A549 (cell line): ENCODE measurements at regions not wholly inside any gene's neighbourhood (a gene's known extent, or its start where the extent isn't known, plus 50 kb on each side); places are given as distances from the start of the nearest gene placed in this dataset.

Experiments
- ATAC-seq, 2 experiments: fragments of 200-7000 bp in 1 of 2; fragments of >200 bp in 1 of 2; cut with Nextera tagmentation in 1 of 2; cut with Tn5 transposase in 1 of 2; 3 replicates each; pipeline versions ENCODE4 v1.8.0 to v1.9.1; 2018 to 2020; ENCODE audit warnings: mild to moderate bottlenecking in 1 of 2, moderate library complexity in 1 of 2
- CTCF ChIA-PET: fragments of 300-600 bp; sonication (Branson Sonifier 250); formaldehyde crosslinking; extraction: SDS; loops from one replicate; lab custom pipeline; 2021; ENCODE audit warnings: antibody characterized with exemption, inconsistent platforms; lab: Yijun Ruan, JAX
- POLR2A ChIA-PET: fragments of 350-600 bp; formaldehyde crosslinking; extraction: SDS; loops from one replicate; lab custom pipeline; 2021; ENCODE audit warnings: antibody characterized with exemption, inconsistent platforms; lab: Yijun Ruan, JAX
- DNase-seq, 2 experiments: peaks; one replicate each; pipeline versions ENCODE4 v3.0.0 to v3.0.0-alpha.2; 2011 to 2016; ENCODE audit warnings: low read depth in 1 of 2, low spot score in 1 of 2
- FAIRE-seq: peaks from 2 replicates; lab custom pipeline; 2011; peaks lifted over from hg19 to GRCh38; lab: Jason Lieb, UNC
- H3K27ac ChIP-seq, 2 experiments: fragments of >200 bp; sonication (Bioruptor Twin); formaldehyde crosslinking; 3 replicates each; pipeline ENCODE4 v1.5.1; 2016 to 2017
- H3K4me1 ChIP-seq: fragments of >200 bp; sonication (Bioruptor Twin); formaldehyde crosslinking; 3 replicates; pipeline ENCODE4 v1.6.1; 2016
- H3K4me2 ChIP-seq: fragments of >200 bp; sonication (Bioruptor Twin); formaldehyde crosslinking; 3 replicates; pipeline ENCODE4 v1.6.1; 2016
- H3K4me3 ChIP-seq: fragments of >200 bp; sonication (Bioruptor Twin); formaldehyde crosslinking; 3 replicates; pipeline ENCODE4 v1.5.1; 2016
- H3K9me3 ChIP-seq: fragments of >200 bp; sonication (Bioruptor Twin); formaldehyde crosslinking; 3 replicates; pipeline ENCODE4 v1.6.1; 2016
- CBX2 ChIP-seq: fragments of 200-600 bp; sonication (generic); IDR thresholded peaks from 2 replicates; pipeline ENCODE4 v1.6.1; 2016; ENCODE audit warnings: low read depth, mild to moderate bottlenecking, borderline replicate concordance
- CEBPB ChIP-seq, 2 experiments: fragments of >200 bp in 1 of 2; sonication (Bioruptor Twin) in 1 of 2; formaldehyde crosslinking in 1 of 2; IDR thresholded peaks; 2 replicates each; pipeline ENCODE4 v1.6.1; 2012 to 2016
- CHD4 ChIP-seq: fragments of 200-600 bp; sonication (generic); IDR thresholded peaks from 2 replicates; pipeline ENCODE4 v1.6.1; 2016; ENCODE audit warnings: antibody characterized with exemption, mild to moderate bottlenecking, borderline replicate concordance
- FOSB ChIP-seq: fragments of 250-450 bp; sonication (Bioruptor Pico); IDR thresholded peaks from 2 replicates; pipeline ENCODE4 v1.5.0; 2020; ENCODE audit warnings: mild to moderate bottlenecking, moderate library complexity
- FOSL2 ChIP-seq, 2 experiments: fragments of 450-650 bp in 1 of 2; fragments of >200 bp in 1 of 2; sonication (Bioruptor Twin) in 1 of 2; formaldehyde crosslinking; IDR thresholded peaks; 2 replicates each; pipeline versions ENCODE4 v1.5.0 to v1.6.1; 2016 to 2020; ENCODE audit warnings: mild to moderate bottlenecking in 1 of 2, moderate library complexity in 1 of 2
- HDAC2 ChIP-seq: fragments of 200-600 bp; sonication (generic); IDR thresholded peaks from 2 replicates; pipeline ENCODE4 v1.6.1; 2016
- HEYL ChIP-seq: fragments of 250-450 bp; sonication (Bioruptor Pico); IDR thresholded peaks from 2 replicates; pipeline ENCODE4 v1.8.0; 2021; ENCODE audit warnings: mild to moderate bottlenecking, moderate library complexity
- HOXB13 ChIP-seq: fragments of 250-450 bp; sonication (Bioruptor Pico); IDR thresholded peaks from 2 replicates; pipeline ENCODE4 v1.5.0; 2020; ENCODE audit warnings: low read depth, mild to moderate bottlenecking, moderate library complexity
- JUNB ChIP-seq: fragments of >200 bp; sonication (Bioruptor Twin); formaldehyde crosslinking; IDR thresholded peaks from 2 replicates; pipeline ENCODE4 v1.6.1; 2016
- NPAS2 ChIP-seq: fragments of 250-450 bp; sonication (Bioruptor Pico); IDR thresholded peaks from 2 replicates; pipeline ENCODE4 v1.8.0; 2022; ENCODE audit warnings: mild to moderate bottlenecking, moderate library complexity, borderline replicate concordance
- PBX3 ChIP-seq: IDR thresholded peaks from 2 replicates; pipeline ENCODE4 v1.6.1; 2012
- RAD21 ChIP-seq, 2 experiments: fragments of >200 bp in 1 of 2; sonication (Bioruptor Twin) in 1 of 2; formaldehyde crosslinking in 1 of 2; IDR thresholded peaks in 1 of 2; conservative IDR thresholded peaks in 1 of 2; 2 replicates in 1 of 2; 3 replicates in 1 of 2; pipeline ENCODE4 v1.6.1; 2012 to 2018; ENCODE audit warnings: inconsistent platforms in 1 of 2
- RARB ChIP-seq: fragments of 250-450 bp; sonication (Bioruptor Pico); IDR thresholded peaks from 2 replicates; pipeline ENCODE4 v1.8.0; 2021; ENCODE audit warnings: mild to moderate bottlenecking, moderate library complexity
- ZC3H11A ChIP-seq: fragments of 450-650 bp; IDR thresholded peaks from 2 replicates; pipeline ENCODE4 v1.6.1; 2014; ENCODE audit warnings: antibody characterized with exemption, mild to moderate bottlenecking
- WGBS: methylation state at CpG from one replicate; pipeline ENCODE4 v1.1.6; 2017; ENCODE audit errors: missing lambda C conversion rate; 5-methylcytosine and 5-hydroxymethylcytosine counted together
- TF ChIP-seq, protein P1 (sequence below): fragments of 250-450 bp; sonication (Bioruptor Pico); IDR thresholded peaks from 2 replicates; pipeline ENCODE4 v1.5.0; 2020; ENCODE audit warnings: low read depth, mild to moderate bottlenecking, moderate library complexity
- TF ChIP-seq, protein P2 (sequence below): fragments of 250-450 bp; sonication (Bioruptor Pico); IDR thresholded peaks from 2 replicates; pipeline ENCODE4 v1.5.0; 2021; ENCODE audit warnings: mild to moderate bottlenecking, moderate library complexity, borderline replicate concordance

GRCh38 chr3:165635791-165636683 lies 201.2 kb downstream of the BCHE start:
- WGBS, result 54% methylated on average over 5 of the region's 5 CpGs
- ATAC-seq, result no peak
- Histone ChIP-seq H3K4me1 (0 out of 3 replicates have a peak, but pooled peaks cover 3% of the 10 kb centered on the region), H3K4me2 (0 out of 3 replicates have a peak overlapping the region, but pooled peaks have one; percentile 27), H3K9me3 (no peaks in the 10 kb centered on the region), H3K4me3 (no peak overlapping the region), H3K27ac (no peak overlapping the region)
- TF ChIP-seq RARB (CRISPR knock-in tag) (no peak), NPAS2 (no peak), FOSL2 (IDR thresholded peaks at IDR 0.05) (no peak), FOSL2 (CRISPR knock-in tag; IDR thresholded peaks at IDR 0.05) (peak; percentile 65)
- TF ChIP-seq, protein P1, sequence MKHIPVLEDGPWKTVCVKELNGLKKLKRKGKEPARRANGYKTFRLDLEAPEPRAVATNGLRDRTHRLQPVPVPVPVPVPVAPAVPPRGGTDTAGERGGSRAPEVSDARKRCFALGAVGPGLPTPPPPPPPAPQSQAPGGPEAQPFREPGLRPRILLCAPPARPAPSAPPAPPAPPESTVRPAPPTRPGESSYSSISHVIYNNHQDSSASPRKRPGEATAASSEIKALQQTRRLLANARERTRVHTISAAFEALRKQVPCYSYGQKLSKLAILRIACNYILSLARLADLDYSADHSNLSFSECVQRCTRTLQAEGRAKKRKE (CRISPR knock-in tag), result no peak
- DNase-seq, result no peak
- CTCF ChIA-PET, result interaction anchor here (1.3 kb wide), 1 partner anchor 12 kb away, joined by 3 read pairs; no protein-coding TSS in a partner anchor
- POLR2A ChIA-PET, result no interaction called here
- no peak for FAIRE-seq

DNA sequence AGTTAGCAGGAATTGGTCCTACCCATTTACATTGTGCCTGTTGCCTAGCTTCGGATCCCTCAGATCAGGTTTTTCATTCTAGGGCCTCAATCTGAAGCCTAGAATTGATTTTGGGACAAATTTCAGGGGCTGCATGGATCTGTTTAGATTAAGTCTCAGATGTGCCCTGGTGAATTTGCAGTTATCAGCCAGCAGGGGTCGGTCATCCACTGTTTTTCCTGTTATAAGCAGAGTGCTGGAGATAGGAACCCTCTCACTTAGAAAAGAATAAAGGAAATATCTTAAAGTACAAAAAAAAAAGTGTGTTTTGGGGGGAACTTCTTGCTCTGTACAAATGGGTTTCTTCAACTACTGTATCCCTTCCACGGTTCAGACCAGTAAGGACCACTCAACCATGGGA lies 212.5 kb downstream of the BCHE start:
- no peak overlapping the region for H3K27ac ChIP-seq
- TF ChIP-seq RAD21 (conservative IDR thresholded peaks at IDR 0.05 in 1 of 2, IDR thresholded peaks at IDR 0.05 in 1 of 2) (peak; percentile 13 to 47; a peak in 2 of 5 replicates), ZC3H11A (no peak)
- TF ChIP-seq, all 56 proteins: peak for 1
- DNase-seq, result peak in 1 of 2 experiments; percentile 14
- H3K9me3 ChIP-seq, result no peaks in the 10 kb centered on the region
- FAIRE-seq, result no peak
- 13% methylated on average over 3 of the region's 3 CpGs for WGBS
- peak in 1 of 2 experiments; percentile 62; a peak in 3 of 6 replicates for ATAC-seq
- CTCF ChIA-PET, result no interaction called here
- H3K4me2 ChIP-seq, result no peak overlapping the region
- H3K4me1 ChIP-seq, result no peaks in the 10 kb centered on the region
- no peak overlapping the region for H3K4me3 ChIP-seq
- POLR2A ChIA-PET, result no interaction called here

DNA sequence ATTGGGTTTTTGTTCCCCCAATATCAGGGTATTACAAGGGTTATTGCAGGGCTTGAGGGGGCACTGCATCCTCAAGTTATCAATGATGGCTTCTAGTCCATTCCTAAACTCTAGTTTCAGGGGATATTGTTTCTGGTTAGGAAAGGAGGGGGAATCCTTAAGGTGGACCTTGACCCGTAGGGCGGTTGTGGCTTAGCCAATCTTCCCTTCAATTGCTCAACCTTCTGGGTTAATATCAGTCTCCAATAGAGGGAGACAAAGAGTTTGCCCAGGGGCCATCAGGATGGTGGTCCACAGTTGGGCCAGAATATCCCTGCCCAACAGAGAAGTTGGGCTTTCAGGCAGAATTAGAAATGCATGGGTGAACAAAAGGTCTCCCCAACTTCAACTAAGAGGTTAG lies 214.9 kb downstream of the BCHE start:
- no peak overlapping the region for H3K27ac ChIP-seq
- no peak overlapping the region for H3K4me2 ChIP-seq
- CTCF ChIA-PET, result no interaction called here
- ATAC-seq (no peak), FAIRE-seq (no peak), DNase-seq (no peak)
- H3K4me3 ChIP-seq, result no peak overlapping the region
- no peaks in the 10 kb centered on the region for H3K4me1 ChIP-seq
- POLR2A ChIA-PET, result no interaction called here
- no peaks in the 10 kb centered on the region for H3K9me3 ChIP-seq
- TF ChIP-seq CHD4 (no peak), HOXB13 (CRISPR knock-in tag) (no peak), FOSB (CRISPR knock-in tag) (no peak), CBX2 (no peak), PBX3 (no peak), CEBPB (IDR thresholded peaks at IDR 0.05) (no peak), HEYL (no peak), JUNB (no peak), HDAC2 (no peak), NPAS2 (no peak)
- TF ChIP-seq, protein P2, sequence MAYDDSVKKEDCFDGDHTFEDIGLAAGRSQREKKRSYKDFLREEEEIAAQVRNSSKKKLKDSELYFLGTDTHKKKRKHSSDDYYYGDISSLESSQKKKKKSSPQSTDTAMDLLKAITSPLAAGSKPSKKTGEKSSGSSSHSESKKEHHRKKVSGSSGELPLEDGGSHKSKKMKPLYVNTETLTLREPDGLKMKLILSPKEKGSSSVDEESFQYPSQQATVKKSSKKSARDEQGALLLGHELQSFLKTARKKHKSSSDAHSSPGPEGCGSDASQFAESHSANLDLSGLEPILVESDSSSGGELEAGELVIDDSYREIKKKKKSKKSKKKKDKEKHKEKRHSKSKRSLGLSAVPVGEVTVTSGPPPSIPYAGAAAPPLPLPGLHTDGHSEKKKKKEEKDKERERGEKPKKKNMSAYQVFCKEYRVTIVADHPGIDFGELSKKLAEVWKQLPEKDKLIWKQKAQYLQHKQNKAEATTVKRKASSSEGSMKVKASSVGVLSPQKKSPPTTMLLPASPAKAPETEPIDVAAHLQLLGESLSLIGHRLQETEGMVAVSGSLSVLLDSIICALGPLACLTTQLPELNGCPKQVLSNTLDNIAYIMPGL (CRISPR knock-in tag), result no peak
- TF ChIP-seq, protein P1 (CRISPR knock-in tag), result no peak
- 75% methylated on average over 2 of the region's 2 CpGs for WGBS
